Activated CD4-positive, alpha-beta T cell treated with anti-CD3 and anti-CD28 coated beads, Interleukin-2, amount 50 U/mL, for 24 hours (primary cell): ENCODE measurements at regions not wholly inside any gene's neighbourhood (a gene's known extent, or its start where the extent isn't known, plus 50 kb on each side); places are given as distances from the start of the nearest gene placed in this dataset.

ENCODE experiments used
- DNase-seq, 2 donors: peaks; one replicate each; pipeline ENCODE4 v3.0.0-alpha.2; 2020; ENCODE audit warnings: low read depth in 1 of 2, low spot score in 1 of 2

DNA sequence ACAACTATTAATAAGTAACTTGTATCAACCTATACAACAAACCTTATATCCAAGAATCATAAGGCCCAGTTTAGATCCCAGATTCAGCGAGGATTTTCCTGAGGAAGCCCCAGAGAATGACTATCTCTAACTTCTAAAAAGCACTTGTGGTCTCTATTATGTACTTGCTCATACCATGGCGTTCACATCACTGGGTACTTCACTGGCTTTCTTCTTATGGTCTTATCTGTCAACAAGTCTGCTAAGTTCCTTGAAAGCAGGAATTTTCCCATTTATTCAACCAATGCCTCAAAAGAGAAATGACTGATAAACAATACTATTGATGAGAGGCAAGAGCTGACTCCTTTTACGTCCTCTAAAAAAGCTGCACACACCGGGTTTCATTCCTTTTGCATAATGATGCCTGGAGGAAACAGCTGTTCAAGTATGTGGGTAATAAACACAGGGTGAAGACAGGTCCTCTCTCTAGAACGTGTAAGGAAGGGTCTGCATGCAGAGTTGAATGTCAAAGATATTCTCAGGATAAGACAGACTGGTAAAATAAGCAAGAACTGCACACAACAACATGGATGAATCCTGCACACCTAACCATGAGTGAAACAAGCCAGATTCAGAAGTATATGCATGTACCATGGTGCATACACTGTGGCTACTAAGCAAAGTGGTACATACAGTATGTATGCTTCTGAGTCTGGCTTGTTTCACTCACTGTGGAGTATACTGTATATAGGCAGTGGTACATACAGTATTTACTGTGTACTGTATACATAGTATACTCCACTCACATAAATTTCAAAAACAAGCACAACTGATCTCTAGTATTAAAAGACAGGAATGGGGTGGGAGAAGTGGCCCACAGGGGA, 408.7 kb downstream of the SHQ1 start:
- DNase-seq = no peak

DNA sequence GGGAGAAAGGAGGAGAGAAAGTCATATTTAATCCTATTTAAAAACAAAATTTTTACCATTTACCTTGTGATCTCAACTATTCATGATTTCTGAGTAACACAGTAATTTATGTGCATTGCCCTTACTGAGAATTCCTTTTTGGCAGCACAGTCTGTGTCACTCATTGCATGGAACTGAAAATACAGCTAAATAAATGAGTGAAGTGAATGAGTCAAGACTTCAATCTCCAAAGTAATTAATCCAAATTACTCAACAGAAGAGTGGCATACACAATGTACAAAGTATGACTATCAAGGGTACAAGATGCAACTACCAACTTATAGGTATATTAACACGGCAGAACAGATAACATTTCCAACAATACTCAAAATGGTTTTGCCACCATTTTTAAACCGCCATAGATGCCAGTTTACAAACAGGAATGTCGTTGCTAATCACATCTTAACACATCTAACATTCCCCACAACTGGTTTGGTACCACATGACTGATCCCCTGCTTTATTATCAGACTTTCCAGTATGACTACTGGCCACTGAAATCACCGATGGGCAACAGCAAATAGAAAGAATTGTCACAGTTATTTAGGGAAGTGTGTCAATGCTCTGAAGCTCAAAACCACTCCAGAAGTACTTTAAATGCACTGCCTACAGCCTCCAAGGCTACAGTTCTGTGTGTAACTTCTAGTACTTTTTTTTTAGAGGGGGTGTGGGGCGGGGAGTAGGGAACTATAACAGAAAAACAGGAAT, 410.4 kb downstream of the SHQ1 start:
- no peak for DNase-seq

DNA sequence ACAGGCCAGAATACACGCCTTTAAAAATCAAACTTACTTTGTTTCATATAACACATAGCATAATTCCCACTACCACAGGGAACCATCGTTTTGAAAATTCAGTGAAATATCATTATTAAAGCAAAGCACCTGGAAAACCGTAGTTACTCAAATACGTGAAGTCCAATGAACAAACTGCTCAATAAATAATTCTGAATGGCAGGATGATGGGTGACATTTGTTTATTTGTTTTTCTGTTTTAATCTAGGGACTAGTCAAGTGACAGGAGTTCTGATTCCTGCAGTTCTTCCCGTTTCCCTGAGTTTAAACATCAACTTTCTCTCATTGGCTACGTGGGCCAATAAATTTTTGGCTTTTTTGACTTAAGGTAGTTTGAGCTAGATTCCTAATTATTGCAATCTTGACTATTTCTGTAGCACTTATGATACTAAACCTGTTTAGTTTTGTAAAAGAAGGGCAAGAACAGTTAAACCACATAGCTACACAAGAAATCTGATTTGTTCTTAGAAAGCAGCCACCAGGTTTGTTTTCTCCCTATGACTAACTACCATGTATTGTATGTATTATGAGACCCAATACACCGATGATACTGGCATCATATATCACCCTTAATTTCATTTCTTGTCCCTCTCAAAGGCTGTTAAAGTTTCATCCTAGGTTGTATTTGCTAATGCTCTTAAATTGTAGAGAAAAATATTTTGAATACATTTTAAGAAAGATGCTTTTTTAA, 411.2 kb downstream of the SHQ1 start:
- DNase-seq = no peak

DNA sequence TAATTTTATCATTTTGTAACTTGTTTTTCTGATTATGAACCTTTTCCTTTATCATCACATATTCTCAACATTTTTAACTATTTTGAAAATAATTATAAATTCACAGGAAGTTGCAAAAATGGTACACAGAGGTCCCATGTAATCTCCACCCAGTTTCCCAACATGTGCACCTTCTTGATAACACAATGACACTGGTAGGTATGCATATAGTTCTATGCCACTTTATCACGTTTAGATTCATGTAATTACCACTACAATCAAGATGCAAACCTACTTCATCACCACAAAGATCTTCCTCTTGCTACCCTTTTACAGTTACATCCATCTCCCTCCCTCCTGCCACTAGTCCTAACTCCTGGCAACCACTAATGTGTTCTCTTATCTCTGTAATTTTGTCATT, 413.9 kb downstream of the SHQ1 start:
- no peak for DNase-seq

DNA sequence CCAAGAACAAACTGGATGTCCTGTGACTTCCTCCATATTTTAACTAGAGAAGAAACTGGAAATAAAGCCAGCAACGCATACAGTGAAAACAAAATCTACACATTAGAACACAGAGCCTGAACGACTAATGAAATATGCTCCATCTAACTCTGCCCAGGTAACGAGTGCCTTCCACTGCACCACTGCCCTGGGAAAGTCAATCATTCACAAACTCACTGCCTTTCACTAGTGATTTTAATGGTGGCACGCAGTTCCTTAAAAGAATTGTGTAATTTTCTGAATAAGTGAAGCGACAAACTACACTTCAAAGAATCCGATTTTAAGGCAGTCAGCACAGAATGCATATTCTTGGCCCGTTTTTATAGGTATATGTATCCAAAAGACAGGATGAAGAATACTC, 416.0 kb downstream of the SHQ1 start:
- DNase-seq = no peak

DNA sequence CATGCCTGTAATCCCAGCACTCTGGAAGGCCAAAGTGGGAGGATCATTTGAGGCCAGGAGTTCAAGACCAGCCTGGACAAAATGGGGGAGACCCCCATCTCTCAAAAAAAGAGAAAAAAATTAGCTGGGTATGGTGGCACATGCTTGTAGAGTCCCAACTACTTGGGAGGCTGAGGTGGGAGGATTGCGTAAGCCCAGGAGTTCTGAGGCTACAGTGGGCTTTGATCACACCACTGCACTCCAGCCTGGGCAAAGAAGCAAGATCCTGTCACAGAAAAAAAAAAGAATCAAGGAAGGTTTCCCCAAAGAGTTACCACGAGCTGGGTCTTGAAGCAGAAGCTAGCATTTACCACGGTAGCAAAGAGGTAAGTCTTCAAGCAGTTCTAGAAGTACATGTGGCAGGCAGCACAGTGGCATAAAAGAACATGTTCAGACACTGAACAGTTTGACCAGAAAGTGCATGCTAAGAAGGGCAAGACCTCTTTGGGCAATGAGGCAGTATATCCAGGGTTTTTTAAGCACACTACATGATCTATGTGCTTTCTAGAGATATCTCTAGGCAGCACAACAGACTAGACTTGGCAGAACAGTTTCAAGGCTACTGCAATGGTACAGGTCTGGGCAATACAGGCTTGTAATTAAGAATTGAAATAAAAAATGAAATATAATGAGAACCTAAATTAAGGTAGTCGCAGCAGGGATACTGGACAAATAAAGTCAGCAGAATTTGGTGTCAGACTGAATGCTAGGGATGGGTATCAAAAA, 418.5 kb downstream of the SHQ1 start:
- no peak for DNase-seq

DNA sequence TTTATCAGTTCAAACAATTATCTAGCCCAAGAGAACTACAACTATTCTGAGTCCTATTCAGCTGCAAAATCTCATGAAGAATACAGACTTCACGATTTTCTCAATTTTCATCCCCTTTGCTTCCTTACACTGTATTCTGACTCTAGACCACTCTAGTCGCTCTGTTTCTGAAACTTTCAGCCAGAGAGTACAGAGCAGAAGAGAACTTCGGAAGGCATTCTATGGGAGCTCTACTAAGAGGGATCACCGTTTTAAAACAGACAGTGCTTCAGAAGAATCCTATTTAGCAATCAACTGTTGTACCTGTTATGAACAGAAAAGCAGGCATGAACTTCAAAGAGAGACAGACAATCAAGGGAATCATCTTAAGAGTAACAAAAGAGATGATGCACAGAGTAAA, 419.4 kb downstream of the SHQ1 start:
- no peak for DNase-seq

DNA sequence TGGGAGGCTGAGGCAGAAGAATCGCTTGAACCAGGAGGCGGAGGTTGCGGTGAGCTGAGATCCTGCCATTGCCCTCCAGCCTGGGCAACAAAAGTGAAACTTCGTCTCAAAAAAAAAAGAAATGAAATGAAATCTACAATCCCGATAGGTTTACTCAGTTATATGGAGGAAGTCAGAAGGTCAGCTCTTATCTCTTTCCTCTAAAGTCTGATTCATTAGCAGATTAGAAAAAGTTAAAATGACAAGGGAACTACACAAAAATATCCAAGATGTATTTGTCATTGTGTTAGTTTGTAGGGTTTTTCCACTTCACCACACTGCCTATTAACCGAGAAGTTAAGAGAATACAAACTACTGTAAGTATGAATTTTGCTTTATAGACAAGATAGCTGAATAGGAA, 420.6 kb downstream of the SHQ1 start:
- no peak for DNase-seq

DNA sequence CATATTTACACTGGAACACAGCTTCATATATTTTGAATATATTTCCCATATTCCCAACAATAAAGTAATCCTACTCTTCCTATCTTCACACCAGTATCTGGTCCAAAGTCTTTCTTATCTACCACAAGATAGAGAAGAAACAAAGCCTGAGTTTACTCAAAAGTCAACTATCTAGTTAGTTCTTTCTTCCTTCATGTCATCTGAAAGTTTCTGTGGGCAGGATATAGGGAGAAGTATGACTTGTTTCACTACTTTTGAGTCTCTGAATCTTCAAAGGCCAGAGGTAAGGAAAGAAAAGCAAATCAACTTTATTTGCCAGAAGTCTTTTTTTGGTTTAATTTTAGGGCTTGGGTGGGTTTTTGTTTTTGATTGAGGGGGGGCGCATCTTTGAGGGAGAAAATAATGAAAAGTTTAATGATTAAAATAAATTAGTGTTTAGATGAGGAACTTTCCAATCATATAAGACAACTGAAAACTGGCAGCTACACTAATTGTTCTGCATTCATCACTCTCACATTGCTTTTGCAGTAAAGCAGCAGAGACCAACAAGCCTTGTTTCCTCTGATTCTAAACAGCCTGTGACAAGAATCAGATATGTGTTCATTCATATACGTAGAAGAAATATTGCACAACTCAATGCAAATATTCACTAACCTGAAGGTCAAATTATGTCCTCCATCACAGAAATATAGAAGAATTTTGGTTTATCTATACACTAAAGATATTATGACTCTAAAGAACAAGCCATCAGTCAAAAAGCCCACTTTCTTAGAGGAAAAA, 421.4 kb downstream of the SHQ1 start:
- DNase-seq = no peak

DNA sequence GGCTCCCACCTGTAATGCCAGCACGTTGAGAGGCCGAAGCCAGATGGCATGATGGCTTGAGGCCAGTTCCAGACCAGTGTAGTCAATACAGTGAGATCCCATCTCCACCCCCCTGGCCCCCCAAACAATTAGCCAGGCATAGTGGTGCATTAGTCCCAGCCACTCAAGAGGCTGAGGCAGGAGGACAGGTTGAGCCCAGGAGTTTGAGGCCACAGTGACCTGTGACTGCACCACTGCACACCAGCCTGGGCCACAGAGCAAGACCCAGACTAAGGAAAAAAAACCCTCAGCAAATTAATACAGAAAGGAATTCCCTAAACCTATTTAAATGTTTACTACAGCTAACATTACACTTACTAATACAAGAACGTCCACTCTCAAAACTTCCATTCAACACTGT, 424.6 kb downstream of the SHQ1 start:
- no peak for DNase-seq

DNA sequence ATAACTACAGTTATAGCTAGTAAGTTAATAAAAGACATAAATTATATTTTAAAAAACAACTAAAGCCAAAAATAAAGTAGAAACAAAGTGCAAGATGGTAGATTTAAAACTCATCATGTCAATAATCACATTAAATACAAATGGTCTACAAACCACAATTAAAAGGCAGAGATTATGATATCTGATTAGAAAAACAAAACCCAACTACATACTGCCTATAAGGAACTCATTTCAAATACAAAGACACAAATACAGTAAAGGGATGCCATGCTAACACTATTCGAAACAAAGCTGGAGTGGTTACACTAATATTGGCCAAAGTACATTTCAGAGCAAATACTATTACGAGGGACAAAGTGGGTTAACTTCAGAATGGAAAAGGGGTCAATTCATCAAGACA, 426.5 kb downstream of the SHQ1 start:
- no peak for DNase-seq

DNA sequence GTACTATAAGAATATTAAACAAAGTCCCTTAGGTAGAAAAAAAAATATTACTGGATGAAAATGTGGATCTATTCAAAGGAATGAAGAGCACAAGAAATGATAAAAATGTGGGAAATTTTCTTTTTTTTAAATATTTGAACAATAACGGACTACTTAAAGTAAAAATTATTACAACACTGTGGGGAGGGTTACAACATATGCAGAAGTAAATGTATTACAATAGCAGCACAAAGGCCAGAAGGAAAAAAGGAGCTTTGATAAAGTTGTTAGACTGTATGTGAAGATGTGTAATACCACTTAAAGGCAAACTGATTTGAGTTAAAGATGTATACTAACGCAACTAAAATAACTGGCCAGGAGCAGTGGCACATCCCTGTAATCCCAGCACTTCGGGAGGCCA, 427.1 kb downstream of the SHQ1 start:
- no peak for DNase-seq

DNA sequence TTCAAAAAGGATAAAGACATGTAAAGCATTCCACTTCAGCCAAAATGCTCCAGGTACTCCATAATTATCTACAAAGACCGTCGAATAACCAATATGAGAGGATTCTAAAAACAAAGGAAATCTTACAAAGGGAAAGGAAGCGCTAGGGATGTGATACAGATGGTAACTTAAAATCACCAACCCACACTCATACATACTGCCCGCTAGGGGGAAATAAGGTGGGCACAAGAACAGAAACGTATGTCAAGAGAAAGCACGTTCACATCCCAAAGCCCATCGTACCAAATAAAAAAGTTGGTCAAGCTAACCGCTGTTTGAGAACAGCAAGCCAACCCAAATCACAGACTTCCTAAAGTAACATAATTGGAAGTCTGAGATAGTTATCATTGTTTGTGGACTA, 429.4 kb downstream of the SHQ1 start:
- no peak for DNase-seq

DNA sequence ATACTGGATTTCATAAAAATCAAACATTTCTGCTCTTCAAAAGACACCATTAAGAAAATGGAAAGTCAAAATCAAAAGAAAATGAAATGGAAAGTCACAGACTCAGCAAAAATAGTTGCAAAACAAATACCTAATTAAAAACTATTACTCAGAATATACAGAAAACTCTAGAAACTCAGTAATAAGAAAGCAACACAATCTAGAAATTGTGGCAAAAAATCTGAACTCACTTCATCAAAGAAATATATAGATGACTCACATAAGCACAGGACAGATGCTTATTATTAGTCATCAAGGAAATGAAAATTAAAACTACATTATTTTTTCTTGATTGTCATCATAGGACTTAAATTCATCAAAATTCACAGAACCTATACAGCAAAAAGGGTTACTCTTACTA, 430.0 kb downstream of the SHQ1 start:
- DNase-seq = no peak

DNA sequence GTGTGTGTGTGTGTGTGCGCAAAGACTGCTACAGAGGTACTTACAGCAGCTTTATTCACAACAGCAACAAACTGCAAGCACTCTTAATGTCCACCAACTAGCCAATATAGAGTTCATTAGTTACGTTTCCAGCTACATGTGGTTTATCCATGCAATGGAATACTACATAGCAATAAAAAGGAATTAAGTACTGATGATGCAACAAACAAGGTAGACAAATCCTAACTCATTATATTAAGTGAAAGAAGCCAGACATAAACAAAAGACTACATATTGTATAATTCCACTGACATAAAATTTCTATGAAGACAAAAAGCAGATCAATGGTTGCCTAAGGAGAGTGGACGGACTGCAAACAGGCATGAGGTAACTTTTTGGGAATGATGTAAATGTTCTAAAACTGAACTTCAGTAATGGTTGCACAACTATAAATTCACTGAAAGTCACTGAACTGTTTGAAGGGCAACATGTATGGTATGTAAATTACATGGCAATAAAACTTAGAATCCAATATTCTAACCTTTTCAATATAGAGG, 433.7 kb downstream of the SHQ1 start:
- no peak for DNase-seq

DNA sequence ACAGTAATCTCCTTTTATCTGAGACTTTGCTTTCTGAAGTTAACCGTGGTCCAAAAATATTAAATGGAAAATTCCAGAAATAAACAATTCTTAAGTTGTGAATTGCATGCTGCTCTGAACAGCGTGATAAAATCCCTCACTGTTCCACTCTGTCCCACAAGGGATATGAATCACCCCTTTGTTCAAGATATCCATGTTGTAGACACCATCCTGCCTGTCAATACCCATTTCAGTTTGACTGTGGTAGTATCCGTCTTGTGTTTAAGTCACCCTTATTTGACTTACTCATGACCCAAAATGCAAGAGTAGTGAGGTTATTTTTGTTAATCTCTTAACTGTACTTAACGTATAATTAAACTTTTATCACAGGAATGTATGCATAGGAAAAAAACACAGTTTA, 435.0 kb downstream of the SHQ1 start:
- DNase-seq = no peak

DNA sequence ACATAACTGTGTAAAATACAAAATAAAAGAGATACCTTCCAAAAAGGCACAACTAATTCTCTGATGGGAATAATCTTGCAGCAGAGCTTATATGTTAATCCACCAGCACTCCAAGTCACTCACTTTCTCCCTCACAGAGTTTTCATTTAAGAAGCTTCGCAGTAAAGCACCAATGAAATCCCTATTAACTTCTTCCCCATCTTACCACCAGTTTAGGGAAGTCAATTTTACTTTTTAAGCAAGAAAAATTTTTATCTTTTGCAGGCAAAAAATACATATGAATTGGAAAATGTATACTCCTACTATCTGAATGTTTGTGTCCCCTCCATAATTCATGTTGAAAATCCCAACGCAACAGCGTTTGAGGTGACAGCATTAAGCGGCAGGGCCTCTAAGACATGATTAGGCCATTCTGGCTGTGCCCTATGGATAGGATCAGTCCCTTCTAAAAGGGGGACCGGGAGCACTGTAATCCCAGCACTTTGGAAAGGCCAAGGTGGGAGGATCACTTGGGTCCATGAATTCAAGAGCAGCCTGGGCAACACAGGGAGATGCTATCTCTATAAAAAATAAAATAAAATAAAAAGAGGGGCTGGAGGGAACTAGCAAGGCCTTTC, 435.8 kb downstream of the SHQ1 start:
- no peak for DNase-seq

DNA sequence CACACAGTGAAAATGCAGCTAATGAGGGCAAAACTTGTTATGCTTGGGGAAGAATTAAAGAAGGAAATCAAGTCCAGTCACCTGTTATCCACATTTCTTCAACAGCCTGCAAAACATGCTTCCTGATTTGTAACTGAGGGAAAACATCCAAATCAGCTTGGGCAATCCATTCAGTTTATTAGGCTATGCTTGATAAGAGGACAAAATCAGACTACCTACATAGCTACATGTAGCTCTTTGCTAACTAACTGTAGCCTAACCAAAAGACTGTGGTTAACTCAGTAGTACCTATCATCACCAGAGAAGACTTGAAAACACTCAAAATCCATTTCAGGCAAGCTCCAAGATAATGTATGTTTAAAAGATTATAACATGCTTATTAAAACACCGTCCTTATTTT, 436.4 kb downstream of the SHQ1 start:
- DNase-seq = no peak

DNA sequence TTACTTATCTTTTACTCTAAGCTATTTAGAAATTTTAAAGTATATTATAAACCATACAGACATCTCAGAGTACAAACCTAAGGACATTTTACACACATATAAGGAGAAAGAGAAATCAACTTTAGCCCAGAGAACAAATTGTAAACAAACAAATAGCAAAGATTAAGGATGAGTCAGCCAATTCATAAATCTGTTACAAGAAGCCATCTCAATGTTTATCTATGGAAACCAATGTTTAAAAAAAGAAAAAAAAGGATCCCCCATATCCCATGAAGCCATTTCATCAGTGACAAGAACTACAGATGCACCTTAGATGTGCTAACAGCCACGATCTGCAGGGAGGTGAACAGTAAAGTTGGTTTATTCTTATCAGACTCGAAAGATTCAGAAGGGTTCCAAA, 437.1 kb downstream of the SHQ1 start:
- DNase-seq = no peak
